ENCODE measurements at regions not wholly inside any gene's neighbourhood (a gene's known extent, or its start where the extent isn't known, plus 50 kb on each side); places are given as distances from the start of the nearest gene placed in this dataset.

DNA sequence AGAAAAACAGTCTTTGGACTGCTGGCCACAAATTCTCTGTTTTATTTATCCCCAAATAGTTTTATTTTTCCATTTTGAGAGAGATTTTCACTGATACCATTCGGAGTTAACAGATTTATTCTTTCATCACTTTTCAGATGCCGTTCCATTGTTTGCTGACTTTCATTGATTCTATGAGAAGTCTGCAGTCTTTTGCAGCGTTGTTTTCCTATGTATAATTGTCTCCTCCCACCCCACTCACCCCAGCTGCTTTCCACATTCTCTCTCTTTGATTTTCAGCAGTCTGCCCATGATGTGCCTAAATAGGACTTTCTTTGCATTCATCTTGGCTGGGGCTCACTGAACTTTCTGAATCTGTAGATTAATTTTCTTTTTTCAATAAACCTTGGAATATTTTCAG is 107.6 kb downstream of the C9orf50 start:
- ChIA-PET POLR2A (no interaction called here), CTCF (no interaction called here)

GRCh38 chr9:129511285-129511900 is 109.5 kb downstream of the C9orf50 start:
- H3K4me1 Mint-ChIP-seq (ENCODE audit: low read depth): no peaks in the 10 kb centered on the region
- H3K9me3 Mint-ChIP-seq: peaks cover 6% of the 10 kb centered on the region
- DNase-seq (no peak), ATAC-seq (ENCODE audit: poor library complexity) (no peak)
- H3K4me3 ChIP-seq (ENCODE audit: low read length): no peak overlapping the region
- ChIA-PET CTCF (interaction anchor here (1.2 kb wide), 1 partner anchor 12 kb away, joined by 3 read pairs; no protein-coding TSS in a partner anchor), POLR2A (interaction anchor here (0.6 to 0.9 kb wide), 2 partner anchors 14 to 115 kb away, joined by 3 read pairs; partner anchors contain the start of gene NTMT1)
- H3K27me3 Mint-ChIP-seq: no peaks in the 10 kb centered on the region
- H3K4me3 Mint-ChIP-seq: no peak overlapping the region
- no peaks in the 10 kb centered on the region for H3K4me1 ChIP-seq (ENCODE audit: insufficient read depth, low read length)
- intact Hi-C loops (cut with DNase I, micrococcal nuclease): no loop called here
- H3K27ac Mint-ChIP-seq: no peak overlapping the region
- TF ChIP-seq, protein P1, sequence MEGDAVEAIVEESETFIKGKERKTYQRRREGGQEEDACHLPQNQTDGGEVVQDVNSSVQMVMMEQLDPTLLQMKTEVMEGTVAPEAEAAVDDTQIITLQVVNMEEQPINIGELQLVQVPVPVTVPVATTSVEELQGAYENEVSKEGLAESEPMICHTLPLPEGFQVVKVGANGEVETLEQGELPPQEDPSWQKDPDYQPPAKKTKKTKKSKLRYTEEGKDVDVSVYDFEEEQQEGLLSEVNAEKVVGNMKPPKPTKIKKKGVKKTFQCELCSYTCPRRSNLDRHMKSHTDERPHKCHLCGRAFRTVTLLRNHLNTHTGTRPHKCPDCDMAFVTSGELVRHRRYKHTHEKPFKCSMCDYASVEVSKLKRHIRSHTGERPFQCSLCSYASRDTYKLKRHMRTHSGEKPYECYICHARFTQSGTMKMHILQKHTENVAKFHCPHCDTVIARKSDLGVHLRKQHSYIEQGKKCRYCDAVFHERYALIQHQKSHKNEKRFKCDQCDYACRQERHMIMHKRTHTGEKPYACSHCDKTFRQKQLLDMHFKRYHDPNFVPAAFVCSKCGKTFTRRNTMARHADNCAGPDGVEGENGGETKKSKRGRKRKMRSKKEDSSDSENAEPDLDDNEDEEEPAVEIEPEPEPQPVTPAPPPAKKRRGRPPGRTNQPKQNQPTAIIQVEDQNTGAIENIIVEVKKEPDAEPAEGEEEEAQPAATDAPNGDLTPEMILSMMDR (IDR thresholded peaks at IDR 0.05): no peak
- H3K36me3 ChIP-seq (ENCODE audit: insufficient read depth, low read length): no peaks in the 10 kb centered on the region
- H3K36me3 Mint-ChIP-seq (ENCODE audit: low read depth): peaks cover 12% of the 10 kb centered on the region
- no peak overlapping the region for H3K27ac ChIP-seq (ENCODE audit: low read depth in 1 of 2, low read length in 2 of 2)
- peaks cover 20 to 25% of the 10 kb centered on the region in 2 experiments for H3K9me3 ChIP-seq (ENCODE audit: control insufficient read depth in 1 of 2, insufficient read depth in 1 of 2, low read length in 2 of 2)
- no peaks in the 10 kb centered on the region for H3K27me3 ChIP-seq (ENCODE audit: control insufficient read depth in 1 of 2, insufficient read depth in 2 of 2, low read length in 2 of 2)

More for the DNA sequence above, 107.6 kb downstream of the C9orf50 start:
- no peak overlapping the region for H3K4me3 ChIP-seq (ENCODE audit: low read length)
- no peaks in the 10 kb centered on the region for H3K27me3 ChIP-seq (ENCODE audit: control insufficient read depth in 1 of 2, insufficient read depth in 2 of 2, low read length in 2 of 2)
- Mint-ChIP-seq H3K9me3 (peaks cover 12% of the 10 kb centered on the region), H3K4me3 (no peak overlapping the region), H3K4me1 (ENCODE audit: low read depth) (no peaks in the 10 kb centered on the region), H3K27me3 (no peaks in the 10 kb centered on the region), H3K27ac (no peak overlapping the region), H3K36me3 (ENCODE audit: low read depth) (peaks cover 12% of the 10 kb centered on the region)
- TF ChIP-seq, protein P1 (IDR thresholded peaks at IDR 0.05): no peak
- DNase-seq: no peak
- intact Hi-C loops (cut with DNase I, micrococcal nuclease): no loop called here
- no peak overlapping the region for H3K27ac ChIP-seq (ENCODE audit: low read depth in 1 of 2, low read length in 2 of 2)
- H3K4me1 ChIP-seq (ENCODE audit: insufficient read depth, low read length): no peaks in the 10 kb centered on the region
- no peaks in the 10 kb centered on the region for H3K36me3 ChIP-seq (ENCODE audit: insufficient read depth, low read length)
- H3K9me3 ChIP-seq (ENCODE audit: control insufficient read depth in 1 of 2, insufficient read depth in 1 of 2, low read length in 2 of 2): peaks cover 27 to 32% of the 10 kb centered on the region in 2 experiments
- ATAC-seq (ENCODE audit: poor library complexity): no peak

DNA sequence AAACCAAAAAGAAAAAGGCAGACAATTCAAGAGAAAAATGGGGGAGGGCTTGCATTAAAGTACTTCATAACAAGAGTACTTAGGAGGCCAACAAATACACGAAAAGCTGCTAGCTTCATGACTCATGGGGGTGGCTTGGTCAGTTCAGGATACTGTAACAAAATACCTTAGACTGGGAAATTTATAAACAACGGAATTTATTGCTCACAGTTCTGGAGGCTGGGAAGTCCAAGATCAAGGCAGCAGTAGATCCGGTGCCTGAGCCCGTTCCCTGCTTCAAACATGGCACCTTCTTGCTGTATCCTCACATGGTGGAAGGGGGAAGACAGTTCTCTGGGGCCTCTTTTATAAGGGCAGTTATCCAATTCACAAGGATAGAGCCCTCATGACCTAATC is 111.4 kb downstream of the C9orf50 start:
- ChIA-PET CTCF (no interaction called here), POLR2A (no interaction called here)
- intact Hi-C loops (cut with DNase I, micrococcal nuclease): no loop called here
- Histone ChIP-seq H3K27me3 (ENCODE audit: control insufficient read depth in 1 of 2, insufficient read depth in 2 of 2, low read length in 2 of 2) (no peaks in the 10 kb centered on the region), H3K36me3 (ENCODE audit: insufficient read depth, low read length) (no peaks in the 10 kb centered on the region), H3K4me1 (ENCODE audit: insufficient read depth, low read length) (no peaks in the 10 kb centered on the region), H3K4me3 (ENCODE audit: low read length) (no peak overlapping the region), H3K9me3 (ENCODE audit: control insufficient read depth in 1 of 2, insufficient read depth in 1 of 2, low read length in 2 of 2) (peaks cover 15 to 18% of the 10 kb centered on the region in 2 experiments), H3K27ac (ENCODE audit: low read depth in 1 of 2, low read length in 2 of 2) (no peak overlapping the region)
- Mint-ChIP-seq H3K27me3 (no peaks in the 10 kb centered on the region), H3K36me3 (ENCODE audit: low read depth) (peaks cover 4% of the 10 kb centered on the region), H3K27ac (no peak overlapping the region), H3K4me3 (no peak overlapping the region), H3K9me3 (peaks cover 6% of the 10 kb centered on the region), H3K4me1 (ENCODE audit: low read depth) (no peaks in the 10 kb centered on the region)
- TF ChIP-seq, protein P1 (IDR thresholded peaks at IDR 0.05): no peak
- ATAC-seq (ENCODE audit: poor library complexity) (no peak), DNase-seq (no peak)

All from CD4-positive, alpha-beta T cell (primary cell).